Inferior parietal cortex (tissue), 1 donor: ENCODE measurements at regions not wholly inside any gene's neighbourhood (a gene's known extent, or its start where the extent isn't known, plus 50 kb on each side); places are given as distances from the start of the nearest gene placed in this dataset.
"Not testable (repeated sequence)": the region's sequence is repeated elsewhere in the genome, so short reads cannot be mapped to it uniquely, and the experiment has no call there.

Experiments
- DNase-seq: peaks from one replicate; pipeline ENCODE4 v3.0.0-alpha.2; 2016; ENCODE audit errors: extremely low spot score

DNA sequence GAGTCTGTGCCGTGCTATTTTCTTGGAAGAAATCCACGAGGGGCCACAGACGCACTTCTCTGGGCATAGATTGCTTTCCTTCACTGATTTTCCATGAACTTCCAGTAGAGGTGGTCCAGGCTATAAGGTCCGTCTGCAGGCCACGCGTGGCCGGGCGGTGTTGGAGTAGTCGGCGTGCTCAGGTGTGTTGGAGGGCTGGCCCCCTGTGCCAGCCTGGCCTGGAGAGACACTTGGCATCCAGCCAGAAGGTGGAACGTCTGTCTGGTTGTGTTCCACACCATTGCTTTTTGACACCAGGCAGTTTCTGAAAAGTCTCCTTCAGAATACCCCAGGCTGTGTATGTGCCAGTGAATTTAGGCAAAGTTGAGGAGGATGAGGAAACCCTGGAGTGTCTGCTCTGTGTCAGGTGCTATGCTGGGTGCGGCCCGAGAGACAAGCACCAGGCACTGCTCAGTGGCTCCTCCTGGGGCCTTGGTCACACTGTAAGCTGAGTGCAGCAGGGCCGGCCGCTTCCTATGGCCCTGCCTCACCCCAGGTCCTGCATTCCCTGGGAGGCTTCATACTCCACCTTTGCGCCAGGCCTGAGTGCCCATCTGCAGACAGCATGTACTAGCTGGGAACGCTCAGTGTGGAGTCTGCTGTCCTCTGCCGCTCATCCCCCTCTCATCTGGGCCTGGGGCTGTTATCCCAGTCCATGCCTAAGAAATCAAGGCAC is 52.1 kb upstream of the TAMM41 start:
- no peak for DNase-seq

DNA sequence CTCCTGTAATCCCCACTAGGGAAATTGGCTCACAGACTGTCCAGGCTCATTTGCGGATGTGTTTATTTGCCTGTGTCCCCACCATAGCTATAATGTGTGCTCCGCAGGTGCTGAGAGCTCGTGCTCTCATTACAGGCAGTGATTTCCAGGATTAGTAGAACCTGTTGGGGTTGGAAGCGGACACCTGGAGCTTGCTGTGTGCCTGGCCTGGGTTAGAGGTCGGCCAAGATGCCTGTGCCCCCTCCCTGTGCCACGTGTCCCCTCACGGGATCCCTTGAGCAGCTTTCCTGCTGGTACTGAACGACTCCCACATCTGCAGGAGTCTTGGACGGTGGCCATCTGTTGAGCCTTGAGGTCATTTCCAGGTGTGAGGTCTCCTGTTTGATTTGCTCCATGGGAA is 52.7 kb upstream of the TAMM41 start:
- not testable (repeated sequence) for DNase-seq

DNA sequence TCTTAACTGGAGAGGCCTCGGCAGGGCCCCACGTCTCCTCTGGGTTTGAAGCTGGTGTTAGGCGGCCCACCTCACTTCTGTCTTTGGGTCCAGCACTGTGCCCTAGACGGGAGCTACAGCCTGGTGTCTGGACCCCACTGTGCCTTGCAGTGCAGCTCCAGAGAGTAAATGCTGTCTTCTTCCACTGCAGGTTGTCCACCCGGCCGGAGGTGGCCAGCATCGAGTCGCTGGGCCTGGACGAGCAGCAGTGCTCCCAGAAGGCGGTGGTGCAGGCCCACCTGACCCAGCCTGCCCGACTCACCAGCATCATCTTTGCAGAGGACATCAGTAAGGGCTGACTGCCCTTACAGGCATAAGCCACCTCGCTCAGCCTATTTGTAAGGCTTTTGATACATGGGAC is 53.1 kb upstream of the TAMM41 start:
- DNase-seq, result no peak

DNA sequence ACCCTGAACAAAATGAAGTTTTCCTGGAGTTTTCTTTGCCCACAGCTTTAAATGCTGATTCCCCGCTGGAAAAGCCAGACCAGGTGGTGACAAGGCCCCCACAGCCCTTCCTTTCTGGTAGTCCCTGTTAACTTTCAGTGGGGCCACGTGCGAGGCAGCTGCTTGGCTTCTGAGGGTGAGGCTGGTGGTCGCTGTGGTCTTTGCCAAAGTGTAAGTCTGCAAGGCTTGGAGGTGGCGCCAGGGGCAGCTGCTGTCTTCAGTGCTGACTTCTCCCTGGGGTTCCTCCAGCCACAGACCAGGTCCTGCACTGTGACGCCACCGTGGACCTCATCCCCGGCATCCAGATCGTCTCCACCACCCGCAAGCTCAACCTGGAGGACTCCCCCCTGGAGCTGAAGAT is 54.1 kb upstream of the TAMM41 start:
- no peak for DNase-seq

DNA sequence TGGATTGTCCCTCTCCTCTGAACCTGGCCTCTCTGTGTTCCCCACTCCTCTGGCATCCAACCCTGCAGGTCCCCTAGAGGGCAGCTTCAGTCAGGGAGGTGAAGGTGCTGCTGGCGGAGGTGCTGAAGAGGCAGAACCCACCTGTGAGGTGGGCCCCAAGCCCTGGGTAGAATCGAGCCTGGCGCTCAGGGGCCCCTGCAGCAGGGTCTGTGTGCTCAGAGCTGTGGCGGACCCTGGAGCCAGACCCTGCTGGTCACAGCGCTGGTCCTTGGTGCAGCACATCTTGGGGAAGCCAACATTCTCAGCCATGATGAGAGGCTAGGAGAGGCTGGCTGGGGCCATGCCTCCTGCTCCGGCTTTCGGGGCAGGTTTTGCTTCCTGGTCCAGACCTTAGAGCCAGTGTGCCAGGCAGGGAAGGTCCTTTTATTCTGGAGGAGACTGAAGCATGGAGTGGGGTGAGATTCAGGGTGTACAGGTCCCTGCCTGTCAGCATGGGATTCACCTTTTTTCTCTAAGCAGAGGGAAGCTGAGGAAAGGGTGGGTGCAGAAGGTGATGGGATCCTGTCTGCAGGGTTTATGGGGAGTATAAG is 54.7 kb upstream of the TAMM41 start:
- DNase-seq, result no peak

- no peak for DNase-seq
These were observed 56.4 kb upstream of the TAMM41 start for GRCh38 chr3:11903047-11903446.

GRCh38 chr3:11903447-11903846 is 56.8 kb upstream of the TAMM41 start:
- no peak for DNase-seq

DNA sequence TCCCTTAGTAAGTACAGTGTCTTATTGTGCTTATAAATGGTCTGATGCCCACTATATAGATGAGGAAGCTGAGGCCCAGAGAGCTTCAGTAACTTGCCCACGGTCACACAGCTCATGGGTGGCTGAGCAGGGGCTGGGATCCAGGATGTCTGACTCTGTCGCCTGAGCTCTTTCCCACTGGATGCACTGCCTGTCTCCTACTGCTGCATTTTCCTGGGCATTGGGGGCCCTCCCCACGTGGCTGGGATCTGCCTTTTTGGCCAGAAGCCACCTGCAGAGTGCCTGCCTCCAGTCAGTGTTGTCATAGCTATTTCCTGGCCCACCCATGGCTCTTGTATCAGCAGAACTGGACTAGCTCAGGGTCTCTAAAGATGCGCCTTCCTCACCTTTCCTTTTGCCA is 57.5 kb upstream of the TAMM41 start:
- DNase-seq, result no peak

DNA sequence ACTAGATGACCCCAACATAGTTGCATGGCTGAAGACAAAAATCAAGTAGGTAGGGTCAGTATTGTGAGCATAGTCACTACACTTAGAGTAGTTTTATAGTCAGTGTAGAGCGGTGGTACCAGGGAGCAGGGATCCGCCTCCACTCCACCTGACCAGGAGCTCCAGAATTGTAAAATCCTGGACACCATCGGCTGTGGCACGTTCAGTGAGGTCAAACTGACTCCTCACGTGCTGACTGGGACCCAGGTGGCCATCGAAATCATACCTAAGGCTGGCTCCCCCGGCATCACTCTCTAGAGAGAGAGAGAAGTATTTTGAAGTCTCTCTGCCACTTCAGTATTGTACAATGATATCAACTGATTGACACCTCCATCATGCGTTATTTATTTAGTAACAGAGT is 59.7 kb upstream of the TAMM41 start:
- no peak for DNase-seq

GRCh38 chr3:11907667-11908660 is 61.3 kb upstream of the TAMM41 start:
- DNase-seq, result no peak

DNA sequence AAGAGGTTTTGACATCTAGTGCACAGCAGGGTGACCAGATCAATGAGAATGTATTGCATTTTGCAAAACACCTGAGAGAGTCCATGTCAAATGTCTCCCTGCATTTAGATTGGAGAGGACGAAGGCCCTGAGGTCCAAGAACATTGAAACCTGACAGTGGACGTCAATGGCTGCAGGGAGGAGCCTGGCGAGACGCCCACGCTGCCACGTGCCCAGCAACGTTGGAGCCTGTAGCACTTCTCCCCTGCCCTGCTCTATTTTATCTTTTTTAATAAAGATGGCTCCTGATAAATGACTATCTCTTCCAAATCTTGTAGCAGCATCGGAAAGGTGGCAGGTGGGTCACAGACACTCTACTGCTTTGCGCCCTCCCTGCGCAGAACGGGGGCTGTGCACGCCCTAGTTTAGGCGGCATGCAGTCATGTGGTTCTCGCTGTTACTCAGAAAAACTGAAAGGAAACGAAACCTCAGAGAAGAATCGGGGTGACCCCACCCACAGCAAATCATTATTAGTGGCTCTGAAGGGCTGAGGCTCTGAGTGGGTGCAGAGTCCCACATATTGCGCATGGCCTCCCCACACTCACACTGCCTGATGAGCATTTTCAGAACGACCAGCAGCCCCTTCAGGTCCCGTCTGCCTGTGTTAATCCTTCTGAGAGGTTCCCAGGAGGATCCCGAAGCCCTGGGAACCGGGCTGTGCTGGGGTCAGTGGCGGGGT is 62.5 kb upstream of the TAMM41 start:
- no peak for DNase-seq

DNA sequence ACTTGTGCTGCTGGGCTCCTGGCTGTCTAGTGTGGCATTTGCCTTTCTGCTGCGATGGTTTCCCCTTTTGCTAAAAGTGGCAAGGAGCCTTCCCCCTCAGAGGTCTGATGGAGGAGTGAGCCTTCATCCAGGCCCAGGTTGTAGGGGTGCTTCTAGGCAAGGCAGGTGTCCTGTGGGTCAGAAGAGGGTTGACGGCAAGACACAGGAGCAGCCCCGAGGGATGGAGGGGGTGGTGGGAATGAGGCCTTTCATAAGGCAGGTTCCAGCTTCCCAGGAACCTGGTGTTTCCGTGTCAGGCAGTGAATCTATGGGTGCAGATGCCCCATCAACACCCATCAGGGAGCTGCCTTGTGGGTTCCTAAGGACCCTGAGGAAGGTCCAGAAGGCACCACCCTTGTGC is 63.0 kb upstream of the TAMM41 start:
- no peak for DNase-seq

DNA sequence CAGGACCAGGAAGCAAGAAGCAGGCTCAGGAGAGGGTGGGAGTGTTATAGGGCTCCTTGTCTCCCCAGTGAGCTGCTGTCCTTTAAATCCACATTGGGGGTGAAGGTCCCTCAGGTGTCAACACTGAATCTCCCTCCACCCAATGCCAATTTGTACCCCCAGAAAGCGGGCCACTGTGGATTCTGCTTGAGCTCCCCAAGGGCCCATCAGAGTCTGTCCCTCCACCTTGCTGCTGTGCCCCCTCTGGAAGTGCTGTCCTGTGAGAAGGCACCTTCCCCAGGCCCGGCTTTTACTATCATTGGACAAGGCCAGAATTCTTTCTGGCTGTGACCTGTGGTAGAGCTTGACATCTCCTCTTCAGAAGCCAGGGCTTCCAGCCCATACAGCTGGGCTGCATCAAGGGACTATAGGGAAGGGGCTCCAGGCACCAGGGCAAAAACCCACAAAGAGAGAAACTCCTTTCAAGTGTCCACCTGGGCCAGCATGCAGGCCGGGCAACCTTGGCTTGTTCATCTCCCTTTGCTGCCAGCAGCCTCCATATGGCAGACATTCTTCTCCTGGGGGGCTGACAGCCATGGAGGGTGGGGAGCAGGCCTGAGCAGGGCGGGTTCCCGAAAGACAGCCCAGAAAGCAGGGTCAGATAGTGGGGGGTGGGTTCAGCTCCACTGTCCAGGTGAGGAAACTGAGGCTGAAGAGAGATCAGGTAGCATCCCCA is 63.7 kb upstream of the TAMM41 start:
- not testable (repeated sequence) for DNase-seq

DNA sequence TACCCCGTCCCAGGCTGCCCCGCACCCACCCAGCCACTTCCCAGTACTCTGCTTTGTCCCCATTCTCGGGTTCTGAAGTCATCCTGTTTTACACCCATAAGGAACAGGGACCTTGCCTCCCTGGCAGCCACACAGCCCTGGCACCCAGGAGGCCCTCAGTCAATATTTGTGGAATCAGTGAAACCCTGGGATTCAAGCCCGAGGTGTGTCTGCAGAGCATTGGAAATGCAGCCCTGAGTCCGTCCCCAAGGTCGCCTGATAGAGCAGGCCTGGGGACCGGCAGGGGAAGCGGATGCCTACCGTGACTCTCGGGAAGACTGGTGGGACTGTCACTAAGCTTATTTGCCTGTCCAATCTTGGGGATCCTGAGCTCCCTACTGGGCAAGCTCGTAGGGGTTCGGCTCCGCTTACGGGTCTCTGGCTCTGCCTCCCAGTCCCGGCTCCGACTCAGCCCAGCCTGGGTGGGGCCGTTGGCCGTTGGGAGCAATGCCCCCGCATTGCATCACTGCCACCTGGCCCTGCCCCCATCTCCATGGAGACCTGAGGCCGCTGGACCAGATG is 64.4 kb upstream of the TAMM41 start:
- DNase-seq, result no peak

- not testable (repeated sequence) for DNase-seq
These were observed 65.2 kb upstream of the TAMM41 start for GRCh38 chr3:11911887-11912286.

- DNase-seq, result no peak
These were observed 66.6 kb upstream of the TAMM41 start for GRCh38 chr3:11913316-11913715.

DNA sequence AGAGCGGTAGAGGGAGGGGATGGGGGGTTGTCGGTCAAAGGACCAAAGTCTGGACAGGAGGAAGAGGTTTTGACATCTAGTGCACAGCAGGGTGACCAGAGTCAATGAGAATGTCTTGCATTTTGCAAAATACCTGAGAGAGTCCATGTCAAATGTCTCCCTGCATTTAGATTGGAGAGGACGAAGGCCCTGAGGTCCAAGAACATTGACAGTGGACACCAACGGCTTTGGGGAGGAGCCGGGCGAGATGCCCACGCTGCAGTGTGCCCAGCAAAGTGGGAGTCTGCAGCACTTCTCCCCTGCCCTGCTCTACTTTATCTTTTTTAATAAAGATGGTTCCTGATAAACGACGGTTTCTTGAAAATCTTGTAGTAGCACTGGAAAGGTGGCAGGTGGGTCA is 67.4 kb upstream of the TAMM41 start:
- no peak for DNase-seq

DNA sequence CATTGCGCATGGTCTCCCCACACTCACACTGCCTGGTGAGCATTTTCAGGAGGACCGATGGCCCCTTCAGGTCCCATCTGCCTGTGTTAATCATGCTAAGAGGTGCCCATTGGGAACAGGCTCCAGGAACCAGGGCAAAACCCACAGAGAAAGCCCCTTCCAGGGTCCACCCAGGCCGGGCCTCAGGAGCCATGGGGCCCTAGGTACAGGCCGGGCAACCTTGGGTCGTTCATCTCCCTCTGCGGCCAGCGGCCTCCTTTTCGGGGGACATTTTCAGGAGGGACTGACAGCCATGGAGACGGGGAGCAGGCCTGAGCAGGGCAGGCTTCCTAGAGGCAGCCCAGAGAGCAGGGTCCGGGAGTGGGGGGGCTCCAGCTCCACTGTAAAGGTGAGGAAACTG is 68.0 kb upstream of the TAMM41 start:
- DNase-seq, result no peak

- DNase-seq, result no peak
These were observed 69.1 kb upstream of the TAMM41 start for GRCh38 chr3:11915621-11916424.

- not testable (repeated sequence) for DNase-seq
These were observed 69.7 kb upstream of the TAMM41 start for GRCh38 chr3:11916425-11916762.
